ENCODE measurements at regions not wholly inside any gene's neighbourhood (a gene's known extent, or its start where the extent isn't known, plus 50 kb on each side); places are given as distances from the start of the nearest gene placed in this dataset.

- Histone ChIP-seq H3K27me3 (ENCODE audit: control insufficient read depth, insufficient read depth, low read length) (no peaks in the 10 kb centered on the region), H3K4me3 (ENCODE audit: low read depth, low read length) (no peak overlapping the region), H3K9me3 (ENCODE audit: control insufficient read depth, insufficient read depth, low read length) (peaks cover 3% of the 10 kb centered on the region; the same call in 1 of the 2 replicates), H3K27ac (ENCODE audit: low read depth, low read length) (no peak overlapping the region)
- CTCF ChIA-PET = no interaction called here
- DNase-seq (ENCODE audit: low read depth, low spot score) = no peak
- POLR2A ChIA-PET = no interaction called here
- no peak for TF ChIP-seq CTCF (IDR thresholded peaks at IDR 0.05; ENCODE audit: low read depth, low read length)
These were observed 935.2 kb upstream of the TYRP1 start for GRCh38 chr9:11758016-11758415.

GRCh38 chr9:11779971-11780370 is 913.2 kb upstream of the TYRP1 start:
- DNase-seq (ENCODE audit: low read depth, low spot score) = no peak
- Histone ChIP-seq H3K9me3 (ENCODE audit: control insufficient read depth, insufficient read depth, low read length) (0 out of 2 replicates have a peak, but pooled peaks cover 2% of the 10 kb centered on the region), H3K27ac (ENCODE audit: low read depth, low read length) (no peak overlapping the region), H3K27me3 (ENCODE audit: control insufficient read depth, insufficient read depth, low read length) (no peaks in the 10 kb centered on the region), H3K4me3 (ENCODE audit: low read depth, low read length) (no peak overlapping the region)
- ChIA-PET CTCF (no interaction called here), POLR2A (no interaction called here)
- TF ChIP-seq CTCF (IDR thresholded peaks at IDR 0.05; ENCODE audit: low read depth, low read length) = no peak

GRCh38 chr9:11792870-11793269 is 900.3 kb upstream of the TYRP1 start:
- DNase-seq (ENCODE audit: low read depth, low spot score) = no peak
- no peak for TF ChIP-seq CTCF (IDR thresholded peaks at IDR 0.05; ENCODE audit: low read depth, low read length)
- CTCF ChIA-PET = no interaction called here
- Histone ChIP-seq H3K9me3 (ENCODE audit: control insufficient read depth, insufficient read depth, low read length) (peaks cover 11% of the 10 kb centered on the region; the same call in 1 of the 2 replicates), H3K27me3 (ENCODE audit: control insufficient read depth, insufficient read depth, low read length) (no peaks in the 10 kb centered on the region), H3K4me3 (ENCODE audit: low read depth, low read length) (no peak overlapping the region), H3K27ac (ENCODE audit: low read depth, low read length) (no peak overlapping the region)
- POLR2A ChIA-PET = no interaction called here

GRCh38 chr9:11794984-11795383 is 898.2 kb upstream of the TYRP1 start:
- no peak overlapping the region for H3K4me3 ChIP-seq (ENCODE audit: low read depth, low read length)
- ChIA-PET POLR2A (no interaction called here), CTCF (no interaction called here)
- no peak overlapping the region for H3K27ac ChIP-seq (ENCODE audit: low read depth, low read length)
- no peaks in the 10 kb centered on the region for H3K27me3 ChIP-seq (ENCODE audit: control insufficient read depth, insufficient read depth, low read length)
- DNase-seq (ENCODE audit: low read depth, low spot score) = no peak
- TF ChIP-seq CTCF (IDR thresholded peaks at IDR 0.05; ENCODE audit: low read depth, low read length) = no peak
- peaks cover 6% of the 10 kb centered on the region; the same call in 1 of the 2 replicates for H3K9me3 ChIP-seq (ENCODE audit: control insufficient read depth, insufficient read depth, low read length)

- Histone ChIP-seq H3K27me3 (ENCODE audit: control insufficient read depth, insufficient read depth, low read length) (no peaks in the 10 kb centered on the region), H3K4me3 (ENCODE audit: low read depth, low read length) (no peak overlapping the region), H3K9me3 (ENCODE audit: control insufficient read depth, insufficient read depth, low read length) (no peaks in the 10 kb centered on the region; the same call in 1 of the 2 replicates), H3K27ac (ENCODE audit: low read depth, low read length) (no peak overlapping the region)
- ChIA-PET POLR2A (no interaction called here), CTCF (no interaction called here)
- TF ChIP-seq CTCF (IDR thresholded peaks at IDR 0.05; ENCODE audit: low read depth, low read length) = no peak
- no peak for DNase-seq (ENCODE audit: low read depth, low spot score)
These were observed 887.2 kb upstream of the TYRP1 start for GRCh38 chr9:11805969-11806368.
